ENCODE measurements at regions not wholly inside any gene's neighbourhood (a gene's known extent, or its start where the extent isn't known, plus 50 kb on each side); places are given as distances from the start of the nearest gene placed in this dataset.

DNA sequence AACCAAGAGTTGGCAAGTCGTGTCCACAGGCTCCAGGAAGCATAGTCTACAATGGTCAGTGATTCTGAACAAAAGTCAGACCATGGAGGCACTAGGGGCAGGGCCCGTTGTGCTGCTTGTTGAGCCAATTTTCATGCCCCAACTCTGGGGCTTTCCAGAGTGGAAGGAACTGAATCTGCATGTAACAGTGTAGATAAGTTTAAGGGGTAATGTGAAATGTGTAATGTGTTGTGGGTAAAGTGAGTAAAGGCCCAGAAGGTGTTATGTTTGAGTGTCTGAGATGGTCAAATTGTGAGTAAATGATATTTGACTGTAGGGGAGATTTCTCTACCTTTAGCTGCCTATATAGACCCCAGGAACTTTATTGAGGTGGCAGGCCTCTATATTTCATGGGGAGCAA lies 1336.5 kb upstream of the SLC39A10 start:
- TF ChIP-seq POLR2A (IDR thresholded peaks at IDR 0.05; ENCODE audit: low read depth, low read length) (no peak), TAF1 (IDR thresholded peaks at IDR 0.05; ENCODE audit: borderline replicate concordance, low read depth, low read length) (no peak), POLR2AphosphoS5 (IDR thresholded peaks at IDR 0.05; ENCODE audit: low read depth, low read length) (no peak)

Measured in GM12892 (cell line).